NCI-H128 (cell line): ENCODE measurements at regions not wholly inside any gene's neighbourhood (a gene's known extent, or its start where the extent isn't known, plus 50 kb on each side); places are given as distances from the start of the nearest gene placed in this dataset.
"Not testable (repeated sequence)": the region's sequence is repeated elsewhere in the genome, so short reads cannot be mapped to it uniquely, and the experiment has no call there.

ENCODE experiments used
- DNase-seq: peaks from one replicate; lab custom pipeline; 2025; ENCODE audit not compliant: unreplicated experiment; lab: John Stamatoyannopoulos, UW

- DNase-seq = no peak
Measured at GRCh38 chr5:116881921-116882531, 307.4 kb upstream of the SEMA6A start.

- no peak for DNase-seq
Measured at GRCh38 chr5:116880601-116881000, 306.0 kb upstream of the SEMA6A start.

GRCh38 chr5:116880150-116880549 is 305.5 kb upstream of the SEMA6A start:
- DNase-seq = no peak

- DNase-seq = no peak
Measured at GRCh38 chr5:116876240-116876840, 301.7 kb upstream of the SEMA6A start.

- DNase-seq = no peak
Measured at GRCh38 chr5:116872986-116873385, 298.4 kb upstream of the SEMA6A start.

- no peak for DNase-seq
Measured at GRCh38 chr5:116872486-116872885, 297.9 kb upstream of the SEMA6A start.

- DNase-seq = not testable (repeated sequence)
Measured at GRCh38 chr5:116867825-116868224, 293.2 kb upstream of the SEMA6A start.

- no peak for DNase-seq
Measured at GRCh38 chr5:116865651-116866050, 291.0 kb upstream of the SEMA6A start.

- no peak for DNase-seq
Measured at GRCh38 chr5:116864838-116865190, 290.2 kb upstream of the SEMA6A start.

- no peak for DNase-seq
Measured at GRCh38 chr5:116864157-116864837, 289.7 kb upstream of the SEMA6A start.

GRCh38 chr5:116862632-116863455 is 288.2 kb upstream of the SEMA6A start:
- DNase-seq = no peak

GRCh38 chr5:116861666-116862065 is 287.0 kb upstream of the SEMA6A start:
- no peak for DNase-seq

- DNase-seq = no peak
Measured at GRCh38 chr5:116861097-116861496, 286.5 kb upstream of the SEMA6A start.

- DNase-seq = no peak
Measured at GRCh38 chr5:116859666-116860320, 285.2 kb upstream of the SEMA6A start.

- DNase-seq = no peak
Measured at GRCh38 chr5:116858705-116859333, 284.2 kb upstream of the SEMA6A start.

- not testable (repeated sequence) for DNase-seq
Measured at GRCh38 chr5:116858020-116858419, 283.4 kb upstream of the SEMA6A start.

GRCh38 chr5:116856271-116856670 is 281.6 kb upstream of the SEMA6A start:
- DNase-seq = no peak

- DNase-seq = no peak
Measured at GRCh38 chr5:116853992-116854391, 279.4 kb upstream of the SEMA6A start.

- no peak for DNase-seq
Measured at GRCh38 chr5:116848954-116849581, 274.4 kb upstream of the SEMA6A start.

- DNase-seq = no peak
Measured at GRCh38 chr5:116847960-116848359, 273.3 kb upstream of the SEMA6A start.
